Activated CD8-positive, alpha-beta T cell treated with anti-CD3 and anti-CD28 coated beads, Interleukin-2, amount 10 ng/mL, durations not matched to agents 7 days and 5 days (primary cell): ENCODE measurements at regions not wholly inside any gene's neighbourhood (a gene's known extent, or its start where the extent isn't known, plus 50 kb on each side); places are given as distances from the start of the nearest gene placed in this dataset.
"Not testable (repeated sequence)": the region's sequence is repeated elsewhere in the genome, so short reads cannot be mapped to it uniquely, and the experiment has no call there.

Experiments
- ATAC-seq: fragments of 150-1000 bp; cut with Tn5 transposase; one replicate; pipeline ENCODE4 v1.10.0; 2021; ENCODE audit warnings: moderate library complexity
- CTCF ChIA-PET: fragments of 350-600 bp; sonication (Branson Sonifier 250); formaldehyde crosslinking; loops from one replicate; lab custom pipeline; 2021; ENCODE audit warnings: antibody characterized with exemption; lab: Charles Lee
- POLR2A ChIA-PET: fragments of 350-600 bp; sonication (Branson Sonifier 250); formaldehyde crosslinking; loops from one replicate; lab custom pipeline; 2021; ENCODE audit warnings: antibody characterized with exemption; lab: Charles Lee
- DNase-seq: peaks from one replicate; pipeline ENCODE4 v3.0.0-alpha.2; 2020
- H3K27ac Mint-ChIP-seq: one replicate; pipeline ENCODE4 v1.8.0; 2021; ENCODE audit warnings: mild to moderate bottlenecking, mixed read lengths
- H3K27me3 Mint-ChIP-seq: one replicate; pipeline ENCODE4 v1.8.0; 2021; ENCODE audit warnings: low read depth, mixed read lengths
- H3K36me3 Mint-ChIP-seq: one replicate; pipeline ENCODE4 v1.8.0; 2021; ENCODE audit warnings: low read depth, mixed read lengths
- H3K4me1 Mint-ChIP-seq: one replicate; pipeline ENCODE4 v1.8.0; 2021; ENCODE audit warnings: low read depth, mixed read lengths
- H3K4me3 Mint-ChIP-seq: one replicate; pipeline ENCODE4 v1.8.0; 2021; ENCODE audit warnings: mild to moderate bottlenecking, mixed read lengths
- H3K9me3 Mint-ChIP-seq: one replicate; pipeline ENCODE4 v1.8.0; 2022; ENCODE audit warnings: mixed read lengths; ENCODE audit not compliant: insufficient read depth

- no peaks in the 10 kb centered on the region for H3K27me3 Mint-ChIP-seq
- H3K9me3 Mint-ChIP-seq: no peaks in the 10 kb centered on the region
- DNase-seq (no peak), ATAC-seq (no peak)
- no peak overlapping the region for H3K27ac Mint-ChIP-seq
- ChIA-PET CTCF (interaction anchor here (1.0 to 3.9 kb wide), 2 partner anchors 25 to 253 kb away, joined by 3 to 11 read pairs; no protein-coding TSS in a partner anchor), POLR2A (no interaction called here)
- no peaks in the 10 kb centered on the region for H3K36me3 Mint-ChIP-seq
- no peaks in the 10 kb centered on the region for H3K4me1 Mint-ChIP-seq
- H3K4me3 Mint-ChIP-seq: no peak overlapping the region
Observed at GRCh38 chr21:28492127-28492526, 500.6 kb downstream of the LTN1 start.

- no peak overlapping the region for H3K4me3 Mint-ChIP-seq
- no peak overlapping the region for H3K27ac Mint-ChIP-seq
- no peak for DNase-seq
- POLR2A ChIA-PET: interaction anchor here (0.6 kb wide), 1 partner anchor 255 kb away, joined by 3 read pairs; no protein-coding TSS in a partner anchor
- ATAC-seq: no peak
- H3K36me3 Mint-ChIP-seq: no peaks in the 10 kb centered on the region
- CTCF ChIA-PET: interaction anchor here (0.6 to 3.9 kb wide), 2 partner anchors 255 to 1656 kb away, joined by 3 to 11 read pairs; no protein-coding TSS in a partner anchor
- H3K27me3 Mint-ChIP-seq: no peaks in the 10 kb centered on the region
- H3K4me1 Mint-ChIP-seq: no peaks in the 10 kb centered on the region
- H3K9me3 Mint-ChIP-seq: no peaks in the 10 kb centered on the region
Observed at GRCh38 chr21:28489821-28490350, 502.8 kb downstream of the LTN1 start.

GRCh38 chr21:28489162-28489561 is 503.5 kb downstream of the LTN1 start:
- no peaks in the 10 kb centered on the region for H3K36me3 Mint-ChIP-seq
- POLR2A ChIA-PET: interaction anchor here (0.6 kb wide), 1 partner anchor 256 kb away, joined by 3 read pairs; no protein-coding TSS in a partner anchor
- CTCF ChIA-PET: no interaction called here
- ATAC-seq: no peak
- no peaks in the 10 kb centered on the region for H3K27me3 Mint-ChIP-seq
- H3K4me1 Mint-ChIP-seq: no peaks in the 10 kb centered on the region
- no peak overlapping the region for H3K27ac Mint-ChIP-seq
- no peaks in the 10 kb centered on the region for H3K9me3 Mint-ChIP-seq
- DNase-seq: no peak
- H3K4me3 Mint-ChIP-seq: no peak overlapping the region

GRCh38 chr21:28487455-28488070 is 505.1 kb downstream of the LTN1 start:
- Mint-ChIP-seq H3K4me1 (no peaks in the 10 kb centered on the region), H3K27ac (no peak overlapping the region), H3K36me3 (no peaks in the 10 kb centered on the region), H3K9me3 (no peaks in the 10 kb centered on the region), H3K4me3 (no peak overlapping the region), H3K27me3 (no peaks in the 10 kb centered on the region)
- ATAC-seq (no peak), DNase-seq (no peak)
- POLR2A ChIA-PET: interaction anchor here (0.8 kb wide), 1 partner anchor 1057 kb away, joined by 3 read pairs; no protein-coding TSS in a partner anchor
- CTCF ChIA-PET: no interaction called here

- ATAC-seq: no peak
- CTCF ChIA-PET: no interaction called here
- POLR2A ChIA-PET: no interaction called here
- H3K4me1 Mint-ChIP-seq: no peaks in the 10 kb centered on the region
- no peak overlapping the region for H3K27ac Mint-ChIP-seq
- H3K36me3 Mint-ChIP-seq: no peaks in the 10 kb centered on the region
- no peaks in the 10 kb centered on the region for H3K27me3 Mint-ChIP-seq
- no peak for DNase-seq
- no peak overlapping the region for H3K4me3 Mint-ChIP-seq
- H3K9me3 Mint-ChIP-seq: no peaks in the 10 kb centered on the region
Observed at GRCh38 chr21:28485301-28486022, 507.2 kb downstream of the LTN1 start.

GRCh38 chr21:28483301-28484035 is 509.2 kb downstream of the LTN1 start:
- Mint-ChIP-seq H3K36me3 (no peaks in the 10 kb centered on the region), H3K4me3 (no peak overlapping the region), H3K9me3 (no peaks in the 10 kb centered on the region), H3K27me3 (no peaks in the 10 kb centered on the region), H3K4me1 (no peaks in the 10 kb centered on the region), H3K27ac (no peak overlapping the region)
- ATAC-seq (no peak), DNase-seq (no peak)
- CTCF ChIA-PET: no interaction called here
- POLR2A ChIA-PET: no interaction called here

- Mint-ChIP-seq H3K36me3 (no peaks in the 10 kb centered on the region), H3K27ac (no peak overlapping the region), H3K4me3 (no peak overlapping the region), H3K4me1 (no peaks in the 10 kb centered on the region), H3K9me3 (no peaks in the 10 kb centered on the region), H3K27me3 (no peaks in the 10 kb centered on the region)
- CTCF ChIA-PET: no interaction called here
- no peak for ATAC-seq
- DNase-seq: no peak
- POLR2A ChIA-PET: no interaction called here
Observed at GRCh38 chr21:28482657-28483056, 510.0 kb downstream of the LTN1 start.

GRCh38 chr21:28480470-28480869 is 512.2 kb downstream of the LTN1 start:
- Mint-ChIP-seq H3K36me3 (no peaks in the 10 kb centered on the region), H3K4me1 (no peaks in the 10 kb centered on the region), H3K27me3 (no peaks in the 10 kb centered on the region), H3K9me3 (no peaks in the 10 kb centered on the region), H3K27ac (no peak overlapping the region), H3K4me3 (no peak overlapping the region)
- DNase-seq: no peak
- no peak for ATAC-seq
- ChIA-PET CTCF (no interaction called here), POLR2A (no interaction called here)

GRCh38 chr21:28473530-28474220 is 519.0 kb downstream of the LTN1 start:
- DNase-seq: no peak
- H3K27me3 Mint-ChIP-seq: no peaks in the 10 kb centered on the region
- H3K36me3 Mint-ChIP-seq: no peaks in the 10 kb centered on the region
- H3K27ac Mint-ChIP-seq: no peak overlapping the region
- POLR2A ChIA-PET: no interaction called here
- no peak for ATAC-seq
- no peaks in the 10 kb centered on the region for H3K9me3 Mint-ChIP-seq
- H3K4me3 Mint-ChIP-seq: no peak overlapping the region
- no peaks in the 10 kb centered on the region for H3K4me1 Mint-ChIP-seq
- CTCF ChIA-PET: no interaction called here

GRCh38 chr21:28472543-28472942 is 520.1 kb downstream of the LTN1 start:
- H3K9me3 Mint-ChIP-seq, H3K4me3 Mint-ChIP-seq, ATAC-seq, H3K27ac Mint-ChIP-seq, CTCF ChIA-PET, DNase-seq, POLR2A ChIA-PET, H3K4me1 Mint-ChIP-seq, H3K36me3 Mint-ChIP-seq, H3K27me3 Mint-ChIP-seq: not testable (repeated sequence)

GRCh38 chr21:28464988-28465387 is 527.7 kb downstream of the LTN1 start:
- no peaks in the 10 kb centered on the region for H3K9me3 Mint-ChIP-seq
- no peak overlapping the region for H3K4me3 Mint-ChIP-seq
- no peak for DNase-seq
- H3K4me1 Mint-ChIP-seq: no peaks in the 10 kb centered on the region
- CTCF ChIA-PET: no interaction called here
- ATAC-seq: no peak
- POLR2A ChIA-PET: no interaction called here
- H3K36me3 Mint-ChIP-seq: no peaks in the 10 kb centered on the region
- no peaks in the 10 kb centered on the region for H3K27me3 Mint-ChIP-seq
- no peak overlapping the region for H3K27ac Mint-ChIP-seq
